HEK293 (cell line): ENCODE measurements at regions not wholly inside any gene's neighbourhood (a gene's known extent, or its start where the extent isn't known, plus 50 kb on each side); places are given as distances from the start of the nearest gene placed in this dataset.

Experiments used
- CTCF ChIA-PET: fragments of 350-600 bp; formaldehyde crosslinking; extraction: SDS; loops from one replicate; lab custom pipeline; 2021; ENCODE audit warnings: antibody characterized with exemption; lab: Yijun Ruan, JAX
- POLR2A ChIA-PET: fragments of 300-600 bp; formaldehyde crosslinking; extraction: SDS; loops from one replicate; lab custom pipeline; 2020; ENCODE audit warnings: antibody characterized with exemption, inconsistent platforms; lab: Yijun Ruan, JAX
- H3K27ac ChIP-seq: fragments of 200-500 bp; sonication (Bioruptor generic); 2 replicates; pipeline ENCODE4 v1.5.1; 2014; ENCODE audit warnings: low read depth, low read length, control low read depth, inconsistent platforms; ENCODE audit errors: extremely low read depth
- H3K36me3 ChIP-seq, 2 experiments: fragments of 200-500 bp in 1 of 2; sonication (Bioruptor generic) in 1 of 2; 1 replicate in 1 of 2; 2 replicates in 1 of 2; pipeline ENCODE4 v1.5.1; 2014 to 2017; ENCODE audit warnings: inconsistent platforms in 2 of 2, low read length in 2 of 2; ENCODE audit not compliant: control insufficient read depth in 2 of 2, insufficient read depth in 1 of 2
- H3K4me1 ChIP-seq: fragments of 200-500 bp; sonication (Bioruptor generic); 2 replicates; pipeline ENCODE4 v1.5.1; 2014; ENCODE audit warnings: mild to moderate bottlenecking, low read length, inconsistent platforms; ENCODE audit not compliant: control insufficient read depth, insufficient read depth
- H3K4me3 ChIP-seq: 2 replicates; pipeline ENCODE4 v1.5.1; 2011; ENCODE audit warnings: low read depth, mild to moderate bottlenecking, control low read depth, low read length, moderate library complexity
- H3K9me3 ChIP-seq: fragments of 200-500 bp; sonication (Bioruptor generic); 2 replicates; pipeline ENCODE4 v1.5.1; 2014; ENCODE audit warnings: low read depth, low read length, inconsistent platforms; ENCODE audit not compliant: control insufficient read depth, insufficient read depth
- ATF2 ChIP-seq: fragments of 450-650 bp; formaldehyde crosslinking; IDR thresholded peaks from 2 replicates; pipeline ENCODE4 v1.5.1; 2016; ENCODE audit warnings: missing biosample characterization, missing genetic modification characterization, low read depth
- REST ChIP-seq: fragments of 450-650 bp; formaldehyde crosslinking; IDR thresholded peaks from 2 replicates; pipeline ENCODE4 v1.5.1; 2016; ENCODE audit warnings: missing biosample characterization, missing genetic modification characterization
- ZBTB8A ChIP-seq: fragments of 450-650 bp; formaldehyde crosslinking; IDR thresholded peaks from 2 replicates; pipeline ENCODE4 v1.5.1; 2016; ENCODE audit warnings: missing biosample characterization, missing genetic modification characterization
- ZFP3 ChIP-seq: fragments of 450-650 bp; formaldehyde crosslinking; IDR thresholded peaks from 2 replicates; pipeline ENCODE4 v1.5.1; 2016; ENCODE audit warnings: low read depth, missing biosample characterization, missing genetic modification characterization
- ZNF133 ChIP-seq: fragments of 450-650 bp; formaldehyde crosslinking; IDR thresholded peaks from 2 replicates; pipeline ENCODE4 v1.5.1; 2016; ENCODE audit warnings: missing biosample characterization, missing genetic modification characterization
- ZNF169 ChIP-seq: fragments of 450-650 bp; formaldehyde crosslinking; IDR thresholded peaks from 2 replicates; pipeline ENCODE4 v1.5.1; 2016; ENCODE audit warnings: missing biosample characterization, missing genetic modification characterization
- ZNF174 ChIP-seq: fragments of 450-650 bp; formaldehyde crosslinking; IDR thresholded peaks from 2 replicates; pipeline ENCODE4 v1.5.0; 2017; ENCODE audit warnings: missing biosample characterization, mild to moderate bottlenecking, missing genetic modification characterization
- ZNF223 ChIP-seq: fragments of 450-650 bp; formaldehyde crosslinking; IDR thresholded peaks from 2 replicates; pipeline ENCODE4 v1.5.1; 2016; ENCODE audit warnings: missing biosample characterization, missing genetic modification characterization
- ZNF350 ChIP-seq: fragments of 450-650 bp; formaldehyde crosslinking; IDR thresholded peaks from 2 replicates; pipeline ENCODE4 v1.5.0; 2017; ENCODE audit warnings: missing biosample characterization, mild to moderate bottlenecking, missing genetic modification characterization
- ZNF362 ChIP-seq: fragments of 450-650 bp; formaldehyde crosslinking; IDR thresholded peaks from 2 replicates; pipeline ENCODE4 v1.5.1; 2016; ENCODE audit warnings: missing biosample characterization, missing genetic modification characterization
- ZNF514 ChIP-seq: fragments of 450-650 bp; formaldehyde crosslinking; IDR thresholded peaks from 2 replicates; pipeline ENCODE4 v1.5.1; 2016; ENCODE audit warnings: missing biosample characterization, missing genetic modification characterization
- ZNF558 ChIP-seq: fragments of 450-650 bp; formaldehyde crosslinking; IDR thresholded peaks from 2 replicates; pipeline ENCODE4 v1.5.1; 2016; ENCODE audit warnings: missing biosample characterization, missing genetic modification characterization
- ZNF610 ChIP-seq: fragments of 450-650 bp; formaldehyde crosslinking; IDR thresholded peaks from 2 replicates; pipeline ENCODE4 v1.5.1; 2016; ENCODE audit warnings: missing biosample characterization, missing genetic modification characterization, borderline replicate concordance
- ZNF626 ChIP-seq: fragments of 450-650 bp; sonication (Bioruptor Pico); formaldehyde crosslinking; IDR thresholded peaks from 2 replicates; pipeline ENCODE4 v1.5.1; 2018; ENCODE audit warnings: missing biosample characterization, missing genetic modification characterization, inconsistent platforms
- ZNF670 ChIP-seq: fragments of 450-650 bp; formaldehyde crosslinking; IDR thresholded peaks from 2 replicates; pipeline ENCODE4 v1.5.1; 2016; ENCODE audit warnings: missing biosample characterization, missing genetic modification characterization, low read depth
- TF ChIP-seq, protein P1 (sequence below): fragments of 450-650 bp; formaldehyde crosslinking; IDR thresholded peaks from 2 replicates; pipeline ENCODE4 v1.5.1; 2017; ENCODE audit warnings: missing biosample characterization, missing genetic modification characterization
- TF ChIP-seq, protein P2 (sequence below): fragments of 450-650 bp; formaldehyde crosslinking; IDR thresholded peaks from 2 replicates; pipeline ENCODE4 v1.5.1; 2016; ENCODE audit warnings: missing biosample characterization, missing genetic modification characterization
- TF ChIP-seq, protein P3 (sequence below): fragments of 450-650 bp; formaldehyde crosslinking; IDR thresholded peaks from 2 replicates; pipeline ENCODE4 v1.5.1; 2016; ENCODE audit warnings: missing biosample characterization, missing genetic modification characterization, borderline replicate concordance
- TF ChIP-seq, protein P4 (sequence below): fragments of 450-650 bp; formaldehyde crosslinking; IDR thresholded peaks from 2 replicates; pipeline ENCODE4 v1.5.1; 2016; ENCODE audit warnings: missing biosample characterization, missing genetic modification characterization

GRCh38 chr16:64144617-64145016 lies 977.2 kb downstream of the CDH11 start:
- CTCF ChIA-PET, result no interaction called here
- POLR2A ChIA-PET, result no interaction called here
- no peaks in the 10 kb centered on the region for H3K36me3 ChIP-seq
- no peak overlapping the region for H3K27ac ChIP-seq
- no peak overlapping the region for H3K4me3 ChIP-seq
- TF ChIP-seq ZNF670 (tag by site-specific recombination) (no peak), ZNF133 (tag by site-specific recombination) (no peak), REST (no peak), ZNF169 (tag by site-specific recombination) (no peak), ZNF350 (tag by site-specific recombination) (no peak), ZFP3 (tag by site-specific recombination) (no peak), ATF2 (no peak), ZNF174 (tag by site-specific recombination) (no peak), ZNF514 (tag by site-specific recombination) (no peak), ZNF362 (tag by site-specific recombination) (no peak), ZNF626 (tag by site-specific recombination) (no peak), ZNF610 (tag by site-specific recombination) (no peak), ZNF558 (tag by site-specific recombination) (no peak), ZBTB8A (tag by site-specific recombination) (no peak), ZNF223 (tag by site-specific recombination) (no peak)
- TF ChIP-seq, protein P1, sequence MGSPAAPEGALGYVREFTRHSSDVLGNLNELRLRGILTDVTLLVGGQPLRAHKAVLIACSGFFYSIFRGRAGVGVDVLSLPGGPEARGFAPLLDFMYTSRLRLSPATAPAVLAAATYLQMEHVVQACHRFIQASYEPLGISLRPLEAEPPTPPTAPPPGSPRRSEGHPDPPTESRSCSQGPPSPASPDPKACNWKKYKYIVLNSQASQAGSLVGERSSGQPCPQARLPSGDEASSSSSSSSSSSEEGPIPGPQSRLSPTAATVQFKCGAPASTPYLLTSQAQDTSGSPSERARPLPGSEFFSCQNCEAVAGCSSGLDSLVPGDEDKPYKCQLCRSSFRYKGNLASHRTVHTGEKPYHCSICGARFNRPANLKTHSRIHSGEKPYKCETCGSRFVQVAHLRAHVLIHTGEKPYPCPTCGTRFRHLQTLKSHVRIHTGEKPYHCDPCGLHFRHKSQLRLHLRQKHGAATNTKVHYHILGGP (tag by site-specific recombination), result no peak
- TF ChIP-seq, protein P2, sequence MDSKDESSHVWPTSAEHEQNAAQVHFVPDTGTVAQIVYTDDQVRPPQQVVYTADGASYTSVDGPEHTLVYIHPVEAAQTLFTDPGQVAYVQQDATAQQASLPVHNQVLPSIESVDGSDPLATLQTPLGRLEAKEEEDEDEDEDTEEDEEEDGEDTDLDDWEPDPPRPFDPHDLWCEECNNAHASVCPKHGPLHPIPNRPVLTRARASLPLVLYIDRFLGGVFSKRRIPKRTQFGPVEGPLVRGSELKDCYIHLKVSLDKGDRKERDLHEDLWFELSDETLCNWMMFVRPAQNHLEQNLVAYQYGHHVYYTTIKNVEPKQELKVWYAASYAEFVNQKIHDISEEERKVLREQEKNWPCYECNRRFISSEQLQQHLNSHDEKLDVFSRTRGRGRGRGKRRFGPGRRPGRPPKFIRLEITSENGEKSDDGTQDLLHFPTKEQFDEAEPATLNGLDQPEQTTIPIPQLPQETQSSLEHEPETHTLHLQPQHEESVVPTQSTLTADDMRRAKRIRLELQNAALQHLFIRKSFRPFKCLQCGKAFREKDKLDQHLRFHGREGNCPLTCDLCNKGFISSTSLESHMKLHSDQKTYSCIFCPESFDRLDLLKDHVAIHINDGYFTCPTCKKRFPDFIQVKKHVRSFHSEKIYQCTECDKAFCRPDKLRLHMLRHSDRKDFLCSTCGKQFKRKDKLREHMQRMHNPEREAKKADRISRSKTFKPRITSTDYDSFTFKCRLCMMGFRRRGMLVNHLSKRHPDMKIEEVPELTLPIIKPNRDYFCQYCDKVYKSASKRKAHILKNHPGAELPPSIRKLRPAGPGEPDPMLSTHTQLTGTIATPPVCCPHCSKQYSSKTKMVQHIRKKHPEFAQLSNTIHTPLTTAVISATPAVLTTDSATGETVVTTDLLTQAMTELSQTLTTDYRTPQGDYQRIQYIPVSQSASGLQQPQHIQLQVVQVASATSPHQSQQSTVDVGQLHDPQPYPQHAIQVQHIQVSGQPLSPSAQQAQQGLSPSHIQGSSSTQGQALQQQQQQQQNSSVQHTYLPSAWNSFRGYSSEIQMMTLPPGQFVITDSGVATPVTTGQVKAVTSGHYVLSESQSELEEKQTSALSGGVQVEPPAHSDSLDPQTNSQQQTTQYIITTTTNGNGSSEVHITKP (tag by site-specific recombination), result no peak
- TF ChIP-seq, protein P3, sequence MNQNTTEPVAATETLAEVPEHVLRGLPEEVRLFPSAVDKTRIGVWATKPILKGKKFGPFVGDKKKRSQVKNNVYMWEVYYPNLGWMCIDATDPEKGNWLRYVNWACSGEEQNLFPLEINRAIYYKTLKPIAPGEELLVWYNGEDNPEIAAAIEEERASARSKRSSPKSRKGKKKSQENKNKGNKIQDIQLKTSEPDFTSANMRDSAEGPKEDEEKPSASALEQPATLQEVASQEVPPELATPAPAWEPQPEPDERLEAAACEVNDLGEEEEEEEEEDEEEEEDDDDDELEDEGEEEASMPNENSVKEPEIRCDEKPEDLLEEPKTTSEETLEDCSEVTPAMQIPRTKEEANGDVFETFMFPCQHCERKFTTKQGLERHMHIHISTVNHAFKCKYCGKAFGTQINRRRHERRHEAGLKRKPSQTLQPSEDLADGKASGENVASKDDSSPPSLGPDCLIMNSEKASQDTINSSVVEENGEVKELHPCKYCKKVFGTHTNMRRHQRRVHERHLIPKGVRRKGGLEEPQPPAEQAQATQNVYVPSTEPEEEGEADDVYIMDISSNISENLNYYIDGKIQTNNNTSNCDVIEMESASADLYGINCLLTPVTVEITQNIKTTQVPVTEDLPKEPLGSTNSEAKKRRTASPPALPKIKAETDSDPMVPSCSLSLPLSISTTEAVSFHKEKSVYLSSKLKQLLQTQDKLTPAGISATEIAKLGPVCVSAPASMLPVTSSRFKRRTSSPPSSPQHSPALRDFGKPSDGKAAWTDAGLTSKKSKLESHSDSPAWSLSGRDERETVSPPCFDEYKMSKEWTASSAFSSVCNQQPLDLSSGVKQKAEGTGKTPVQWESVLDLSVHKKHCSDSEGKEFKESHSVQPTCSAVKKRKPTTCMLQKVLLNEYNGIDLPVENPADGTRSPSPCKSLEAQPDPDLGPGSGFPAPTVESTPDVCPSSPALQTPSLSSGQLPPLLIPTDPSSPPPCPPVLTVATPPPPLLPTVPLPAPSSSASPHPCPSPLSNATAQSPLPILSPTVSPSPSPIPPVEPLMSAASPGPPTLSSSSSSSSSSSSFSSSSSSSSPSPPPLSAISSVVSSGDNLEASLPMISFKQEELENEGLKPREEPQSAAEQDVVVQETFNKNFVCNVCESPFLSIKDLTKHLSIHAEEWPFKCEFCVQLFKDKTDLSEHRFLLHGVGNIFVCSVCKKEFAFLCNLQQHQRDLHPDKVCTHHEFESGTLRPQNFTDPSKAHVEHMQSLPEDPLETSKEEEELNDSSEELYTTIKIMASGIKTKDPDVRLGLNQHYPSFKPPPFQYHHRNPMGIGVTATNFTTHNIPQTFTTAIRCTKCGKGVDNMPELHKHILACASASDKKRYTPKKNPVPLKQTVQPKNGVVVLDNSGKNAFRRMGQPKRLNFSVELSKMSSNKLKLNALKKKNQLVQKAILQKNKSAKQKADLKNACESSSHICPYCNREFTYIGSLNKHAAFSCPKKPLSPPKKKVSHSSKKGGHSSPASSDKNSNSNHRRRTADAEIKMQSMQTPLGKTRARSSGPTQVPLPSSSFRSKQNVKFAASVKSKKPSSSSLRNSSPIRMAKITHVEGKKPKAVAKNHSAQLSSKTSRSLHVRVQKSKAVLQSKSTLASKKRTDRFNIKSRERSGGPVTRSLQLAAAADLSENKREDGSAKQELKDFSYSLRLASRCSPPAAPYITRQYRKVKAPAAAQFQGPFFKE (tag by site-specific recombination), result no peak
- TF ChIP-seq, protein P4, sequence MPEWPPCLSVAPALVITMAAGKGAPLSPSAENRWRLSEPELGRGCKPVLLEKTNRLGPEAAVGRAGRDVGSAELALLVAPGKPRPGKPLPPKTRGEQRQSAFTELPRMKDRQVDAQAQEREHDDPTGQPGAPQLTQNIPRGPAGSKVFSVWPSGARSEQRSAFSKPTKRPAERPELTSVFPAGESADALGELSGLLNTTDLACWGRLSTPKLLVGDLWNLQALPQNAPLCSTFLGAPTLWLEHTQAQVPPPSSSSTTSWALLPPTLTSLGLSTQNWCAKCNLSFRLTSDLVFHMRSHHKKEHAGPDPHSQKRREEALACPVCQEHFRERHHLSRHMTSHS, result no peak
- no peaks in the 10 kb centered on the region for H3K4me1 ChIP-seq
- no peaks in the 10 kb centered on the region for H3K9me3 ChIP-seq
